ENCODE measurements at regions not wholly inside any gene's neighbourhood (a gene's known extent, or its start where the extent isn't known, plus 50 kb on each side); places are given as distances from the start of the nearest gene placed in this dataset.

GRCh38 chr3:68062926-68063325 lies 408.5 kb upstream of the SUCLG2 start:
- TF ChIP-seq CTCF (conservative IDR thresholded peaks at IDR 0.05 in 1 of 2, IDR thresholded peaks at IDR 0.05 in 1 of 2; ENCODE audit: low read depth in 1 of 2, low read length in 2 of 2) (no peak), EZH2 (IDR thresholded peaks at IDR 0.05; ENCODE audit: low read length, missing control alignments) (no peak)
